GM12878 (cell line): ENCODE measurements at regions not wholly inside any gene's neighbourhood (a gene's known extent, or its start where the extent isn't known, plus 50 kb on each side); places are given as distances from the start of the nearest gene placed in this dataset.
"Not testable (repeated sequence)": the region's sequence is repeated elsewhere in the genome, so short reads cannot be mapped to it uniquely, and the experiment has no call there.

Experiments
- ATAC-seq: fragments of 200-7000 bp; cut with Tn5 transposase; 3 replicates; pipeline ENCODE4 v1.9.1; 2020; ENCODE audit warnings: mild to moderate bottlenecking, moderate library complexity
- BruUV-seq: library from RNA; stranded (reverse); fragments of 400-500 nt; replicated peaks from 2 replicates; lab custom pipeline; 2021; lab: Mats Ljungman, UMichigan
- CTCF ChIA-PET: fragments of 300-600 bp; sonication (Branson Sonifier 250); formaldehyde crosslinking; extraction: SDS; loops from one replicate; lab custom pipeline; 2021; ENCODE audit warnings: inconsistent platforms; lab: Yijun Ruan, JAX
- POLR2A ChIA-PET: fragments of 350-600 bp; formaldehyde crosslinking; extraction: SDS; loops from one replicate; lab custom pipeline; 2021; ENCODE audit warnings: inconsistent platforms; lab: Charles Lee
- RAD21 ChIA-PET: fragments of 300-600 bp; sonication (Branson Sonifier 250); formaldehyde crosslinking; loops from one replicate; lab custom pipeline; 2023; ENCODE audit warnings: antibody characterized with exemption; ENCODE audit not compliant: unreplicated experiment; lab: Charles Lee
- SMC1A ChIA-PET: fragments of 300-600 bp; sonication (Branson Sonifier 250); formaldehyde crosslinking; loops from one replicate; lab custom pipeline; 2023; ENCODE audit not compliant: unreplicated experiment, uncharacterized antibody; lab: Charles Lee
- DNase-seq: peaks from one replicate; pipeline ENCODE4 v3.0.0-alpha.2; 2011; ENCODE audit warnings: low read depth, low spot score
- FAIRE-seq: peaks from 3 replicates; lab custom pipeline; 2011; peaks lifted over from hg19 to GRCh38; lab: Jason Lieb, UNC
- H2AFZ ChIP-seq: 2 replicates; pipeline ENCODE4 v1.6.0; 2011; ENCODE audit warnings: low read depth, low read length, control low read depth; ENCODE audit not compliant: control insufficient read depth
- H3K27ac ChIP-seq: 2 replicates; pipeline ENCODE4 v1.5.1; 2011; ENCODE audit warnings: control low read depth; ENCODE audit not compliant: control insufficient read depth, insufficient read depth
- H3K27me3 ChIP-seq, 2 experiments: replicated peaks in 1 of 2; 2 replicates each; pipeline versions ENCODE4 v1.6.0 to v1.6.1; 2011; ENCODE audit warnings: low read length in 1 of 2; ENCODE audit not compliant: control insufficient read depth in 2 of 2, insufficient read depth in 2 of 2
- H3K36me3 ChIP-seq, 2 experiments: 2 replicates each; pipeline ENCODE4 v1.5.1; 2011; ENCODE audit warnings: low read length in 1 of 2; ENCODE audit not compliant: control insufficient read depth in 2 of 2, insufficient read depth in 2 of 2
- H3K4me1 ChIP-seq: 2 replicates; pipeline ENCODE4 v1.6.1; 2011; ENCODE audit warnings: mild to moderate bottlenecking, low read length, moderate library complexity, mixed read lengths; ENCODE audit not compliant: control insufficient read depth, insufficient read depth
- H3K4me2 ChIP-seq: 2 replicates; pipeline ENCODE4 v1.6.0; 2011; ENCODE audit warnings: control low read depth; ENCODE audit not compliant: control insufficient read depth, insufficient read depth
- H3K4me3 ChIP-seq: fragments of 200-600 bp; sonication (generic); 2 replicates; pipeline ENCODE4 v1.5.1; 2016
- H3K79me2 ChIP-seq: 2 replicates; pipeline ENCODE4 v1.6.0; 2011; ENCODE audit warnings: low read length; ENCODE audit not compliant: control insufficient read depth, insufficient read depth
- H3K9ac ChIP-seq: 2 replicates; pipeline ENCODE4 v1.8.0; 2011; ENCODE audit warnings: low read length, control low read depth, mixed read lengths; ENCODE audit not compliant: control insufficient read depth, insufficient read depth
- H3K9me3 ChIP-seq: replicated peaks from 3 replicates; pipeline ENCODE4 v1.5.1; 2011; ENCODE audit warnings: mild to moderate bottlenecking, low read length; ENCODE audit not compliant: control insufficient read depth, insufficient read depth
- H4K20me1 ChIP-seq: 2 replicates; pipeline ENCODE4 v1.6.0; 2011; ENCODE audit not compliant: control insufficient read depth, insufficient read depth
- BRCA1 ChIP-seq: IDR thresholded peaks from 2 replicates; pipeline ENCODE4 v1.6.1; 2011; ENCODE audit warnings: low read depth, low read length, improper control_type of control experiment
- CREB1 ChIP-seq: IDR thresholded peaks from 2 replicates; pipeline ENCODE4 v1.6.1; 2012; ENCODE audit warnings: low read depth, mild to moderate bottlenecking, inconsistent platforms
- MAX ChIP-seq: IDR thresholded peaks from 2 replicates; pipeline ENCODE4 v1.6.1; 2012; ENCODE audit warnings: low read depth, low read length, improper control_type of control experiment
- MYC ChIP-seq: IDR thresholded peaks from 2 replicates; pipeline ENCODE4 v1.6.1; 2011; ENCODE audit warnings: mild to moderate bottlenecking, low read length, moderate library complexity, inconsistent platforms; ENCODE audit not compliant: insufficient read depth, insufficient replicate concordance, insufficient read length, severe bottlenecking
- NFIC ChIP-seq: IDR thresholded peaks from 2 replicates; pipeline ENCODE4 v1.6.1; 2012; ENCODE audit warnings: low read depth, mild to moderate bottlenecking, inconsistent platforms, low read length, moderate library complexity
- SMC3 ChIP-seq: IDR thresholded peaks from 2 replicates; pipeline ENCODE4 v1.6.1; 2011; ENCODE audit warnings: low read length, improper control_type of control experiment, borderline replicate concordance
- SUPT20H ChIP-seq: IDR thresholded peaks from 2 replicates; pipeline ENCODE4 v1.6.1; 2011; ENCODE audit warnings: low read depth, mild to moderate bottlenecking, low read length, moderate library complexity, borderline replicate concordance; ENCODE audit not compliant: control insufficient read depth
- YY1 ChIP-seq: IDR thresholded peaks from 2 replicates; pipeline ENCODE4 v1.6.1; 2011; ENCODE audit warnings: low read depth, mild to moderate bottlenecking, low read length
- ZSCAN29 ChIP-seq: fragments of 450-650 bp; IDR thresholded peaks from 2 replicates; pipeline ENCODE4 v1.6.1; 2017; ENCODE audit warnings: mild to moderate bottlenecking, moderate library complexity
- WGBS: methylation state at CpG from one replicate; pipeline ENCODE4 v1.1.6; 2016; ENCODE audit warnings: low lambda C conversion rate; ENCODE audit not compliant: insufficient replicate concordance, insufficient coverage; ENCODE audit errors: missing lambda C conversion rate; 5-methylcytosine and 5-hydroxymethylcytosine counted together
- in situ Hi-C: fragments of 300-500 bp; cut with MboI; formaldehyde crosslinking; loops from 9 replicates; pipeline ENCODE4 v1.14.3; 2018; ENCODE audit warnings: mixed read lengths
- intact Hi-C: fragments of 100-400 bp; cut with micrococcal nuclease; formaldehyde crosslinking; loops from one replicate; pipeline ENCODE4 v1.14.2; 2022; ENCODE audit not compliant: unreplicated experiment
- TF ChIP-seq, protein P1 (sequence below): IDR thresholded peaks from 2 replicates; pipeline ENCODE4 v1.6.1; 2011; ENCODE audit warnings: low read depth, low read length, improper control_type of control experiment, borderline replicate concordance

DNA sequence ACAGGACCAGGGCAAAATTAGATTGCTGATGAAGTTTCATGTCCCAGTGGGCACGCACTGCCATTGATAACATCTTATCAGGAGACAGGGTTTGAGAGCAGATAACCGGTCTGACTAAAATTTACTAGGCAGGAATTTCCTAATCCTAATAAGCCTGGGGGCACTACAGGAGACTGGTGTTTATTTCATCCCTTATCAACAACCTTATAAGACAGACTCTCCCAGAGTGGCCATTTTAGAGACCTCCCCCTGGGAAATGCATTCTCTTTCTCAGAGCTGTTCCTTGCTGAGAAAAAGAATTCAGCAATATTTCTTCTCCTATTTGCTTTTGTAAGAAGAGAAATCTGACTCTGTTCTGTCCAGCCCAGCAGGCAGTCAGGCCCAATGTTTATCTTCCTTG, 423.4 kb upstream of the IMPG1 start:
- FAIRE-seq = no peak
- in situ Hi-C loops = no loop called here
- intact Hi-C loops = no loop called here

DNA sequence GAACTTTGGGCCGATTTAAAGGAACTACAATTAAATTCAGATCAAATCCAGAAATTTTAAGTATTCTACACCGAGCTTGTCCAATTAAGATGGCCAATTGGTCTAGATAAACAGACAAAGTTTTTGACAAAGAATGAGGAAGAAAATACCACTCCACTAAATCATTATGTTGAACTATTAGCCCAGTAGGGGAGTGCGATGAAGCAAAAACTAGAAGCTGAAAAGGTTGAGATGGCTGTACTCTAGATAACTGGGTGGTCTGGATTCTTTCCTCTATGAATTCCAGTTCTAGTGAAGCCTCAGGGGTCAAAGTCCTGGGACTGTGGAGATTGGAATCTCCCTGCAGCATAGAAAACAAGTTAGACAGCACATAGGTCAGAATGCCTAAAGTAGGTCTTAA, 418.9 kb upstream of the IMPG1 start:
- WGBS = 58% methylated on average over 3 of the region's 3 CpGs
- H4K20me1 ChIP-seq, H3K79me2 ChIP-seq, intact Hi-C loops, BruUV-seq, in situ Hi-C loops, H2AFZ ChIP-seq, H3K27ac ChIP-seq, H3K9me3 ChIP-seq, H3K4me1 ChIP-seq, CTCF ChIA-PET, H3K36me3 ChIP-seq, ATAC-seq, H3K4me2 ChIP-seq, H3K27me3 ChIP-seq, DNase-seq, RAD21 ChIA-PET, H3K4me3 ChIP-seq, H3K9ac ChIP-seq, FAIRE-seq, POLR2A ChIA-PET: not testable (repeated sequence)
- SMC1A ChIA-PET = interaction anchor here (0.7 kb wide), 1 partner anchor 68 kb away, joined by 3 read pairs; no protein-coding TSS in a partner anchor

More for the DNA sequence above, 423.4 kb upstream of the IMPG1 start:
- Histone ChIP-seq H3K9me3 (no peaks in the 10 kb centered on the region), H3K4me3 (no peak overlapping the region), H3K27ac (no peak overlapping the region), H2AFZ (no peak overlapping the region), H4K20me1 (no peaks in the 10 kb centered on the region), H3K4me2 (no peak overlapping the region), H3K4me1 (no peaks in the 10 kb centered on the region), H3K36me3 (no peaks in the 10 kb centered on the region), H3K27me3 (no peaks in the 10 kb centered on the region), H3K79me2 (no peaks in the 10 kb centered on the region), H3K9ac (no peak overlapping the region)
- CTCF ChIA-PET = no interaction called here
- RAD21 ChIA-PET = no interaction called here
- POLR2A ChIA-PET = no interaction called here
- SMC1A ChIA-PET = no interaction called here
- TF ChIP-seq BRCA1 (no peak), MYC (no peak), NFIC (no peak), SMC3 (no peak), YY1 (no peak), CREB1 (no peak), MAX (no peak), ZSCAN29 (no peak), SUPT20H (no peak)
- TF ChIP-seq, protein P1, sequence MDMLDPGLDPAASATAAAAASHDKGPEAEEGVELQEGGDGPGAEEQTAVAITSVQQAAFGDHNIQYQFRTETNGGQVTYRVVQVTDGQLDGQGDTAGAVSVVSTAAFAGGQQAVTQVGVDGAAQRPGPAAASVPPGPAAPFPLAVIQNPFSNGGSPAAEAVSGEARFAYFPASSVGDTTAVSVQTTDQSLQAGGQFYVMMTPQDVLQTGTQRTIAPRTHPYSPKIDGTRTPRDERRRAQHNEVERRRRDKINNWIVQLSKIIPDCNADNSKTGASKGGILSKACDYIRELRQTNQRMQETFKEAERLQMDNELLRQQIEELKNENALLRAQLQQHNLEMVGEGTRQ = no peak
- DNase-seq = no peak
- BruUV-seq = no TSS peak
- no peak for ATAC-seq
- WGBS = 51% methylated on average over 2 of the region's 2 CpGs
